K562 (cell line): ENCODE measurements at regions not wholly inside any gene's neighbourhood (a gene's known extent, or its start where the extent isn't known, plus 50 kb on each side); places are given as distances from the start of the nearest gene placed in this dataset.

Experiments used
- ATAC-seq: fragments of 200-7000 bp; cut with Tn5 transposase; 3 replicates; pipeline ENCODE4 v1.9.1; 2020; ENCODE audit warnings: moderate library complexity
- BruUV-seq: library from RNA; stranded (reverse); fragments of 400-500 nt; replicated peaks from 2 replicates; lab custom pipeline; 2021; lab: Mats Ljungman, UMichigan
- CTCF ChIA-PET: fragments of 300-600 bp; formaldehyde crosslinking; extraction: SDS; loops from one replicate; lab custom pipeline; 2021; ENCODE audit warnings: low intra/inter-chr PET ratio; lab: Yijun Ruan, JAX
- POLR2A ChIA-PET: fragments of 300-600, 350-650 bp; sonication (Branson Sonifier 250); formaldehyde crosslinking; extraction: SDS; loops from one replicate; lab custom pipeline; 2021; ENCODE audit warnings: antibody characterized with exemption, inconsistent platforms; lab: Yijun Ruan, JAX
- DNase-seq, 4 experiments: peaks; one replicate each; pipeline versions ENCODE4 v3.0.0 to v3.0.0-alpha.2; 2011 to 2018; ENCODE audit warnings: low spot score in 3 of 4, mixed read lengths in 3 of 4; ENCODE audit errors: extremely low read depth in 1 of 4
- FAIRE-seq: peaks from 2 replicates; lab custom pipeline; 2011; peaks lifted over from hg19 to GRCh38; lab: Jason Lieb, UNC
- H2AFZ ChIP-seq: 2 replicates; pipeline ENCODE4 v1.6.0; 2011; ENCODE audit warnings: low read depth, low read length, control low read depth, inconsistent platforms
- H3K27ac ChIP-seq: fragments of 200-600 bp; 3 replicates; pipeline ENCODE4 v1.8.0; 2011; ENCODE audit warnings: low read depth, mild to moderate bottlenecking, control low read depth, inconsistent platforms, low read length, moderate library complexity, mixed read lengths; ENCODE audit errors: extremely low read depth
- H3K27me3 ChIP-seq, 2 experiments: fragments of 300-600 bp in 1 of 2; 2 replicates in 1 of 2; 3 replicates in 1 of 2; pipeline versions ENCODE4 v1.6.0 to v1.8.0; 2011; ENCODE audit warnings: inconsistent platforms in 2 of 2, low read length in 2 of 2, mild to moderate bottlenecking in 1 of 2, mixed read lengths in 1 of 2, moderate library complexity in 1 of 2; ENCODE audit not compliant: control insufficient read depth in 2 of 2, insufficient read depth in 2 of 2
- H3K36me3 ChIP-seq: fragments of 300-600 bp; 3 replicates; pipeline ENCODE4 v1.8.0; 2011; ENCODE audit warnings: mild to moderate bottlenecking, low read length, inconsistent platforms; ENCODE audit not compliant: control insufficient read depth, insufficient read depth
- H3K4me1 ChIP-seq, 2 experiments: fragments of 200-600 bp in 1 of 2; replicated peaks in 1 of 2; 2 replicates in 1 of 2; 3 replicates in 1 of 2; pipeline versions ENCODE4 v1.5.1 to v1.8.0; 2011; ENCODE audit warnings: inconsistent platforms in 2 of 2, low read length in 2 of 2, mild to moderate bottlenecking in 1 of 2, mixed read lengths in 1 of 2, moderate library complexity in 1 of 2; ENCODE audit not compliant: control insufficient read depth in 2 of 2, insufficient read depth in 2 of 2
- H3K4me2 ChIP-seq: 2 replicates; pipeline ENCODE4 v1.6.1; 2011; ENCODE audit warnings: low read length, control low read depth, inconsistent platforms, mixed read lengths; ENCODE audit not compliant: insufficient read depth
- H3K4me3 ChIP-seq: fragments of 200-600 bp; sonication (generic), shearing (Covaris generic); 2 replicates; pipeline ENCODE4 v1.5.1; 2016; ENCODE audit warnings: control low read depth, inconsistent platforms
- H3K79me2 ChIP-seq: fragments of 200-600 bp; 3 replicates; pipeline ENCODE4 v1.8.0; 2011; ENCODE audit warnings: low read length, inconsistent platforms; ENCODE audit not compliant: control insufficient read depth, insufficient read depth
- H3K9ac ChIP-seq, 2 experiments: 2 replicates each; pipeline versions ENCODE4 v1.6.0 to v1.6.1; 2011; ENCODE audit warnings: low read depth in 2 of 2, low read length in 2 of 2, control low read depth in 1 of 2, inconsistent platforms in 1 of 2, mild to moderate bottlenecking in 1 of 2, mixed read lengths in 1 of 2; ENCODE audit not compliant: insufficient read depth in 1 of 2
- H3K9me1 ChIP-seq: one replicate; pipeline ENCODE4 v1.6.0; 2011; ENCODE audit warnings: inconsistent platforms, mild to moderate bottlenecking, low read length, moderate library complexity; ENCODE audit not compliant: control insufficient read depth, insufficient read depth
- H3K9me3 ChIP-seq: replicated peaks from 2 replicates; pipeline ENCODE4 v1.5.1; 2011; ENCODE audit warnings: low read depth, low read length, inconsistent platforms; ENCODE audit not compliant: control insufficient read depth, insufficient read depth
- H4K20me1 ChIP-seq: replicated peaks from 2 replicates; pipeline ENCODE4 v1.6.1; 2011; ENCODE audit warnings: low read length, inconsistent platforms, mixed read lengths; ENCODE audit not compliant: control insufficient read depth, insufficient read depth
- EP300 ChIP-seq: IDR thresholded peaks from 2 replicates; pipeline ENCODE4 v1.6.1; 2012; ENCODE audit warnings: low read length, improper control_type of control experiment
- HNRNPH1 ChIP-seq: fragments of 200-400 bp; formaldehyde crosslinking; optimal IDR thresholded peaks from 2 replicates; pipeline ENCODE3; 2017; ENCODE audit warnings: low read depth, mild to moderate bottlenecking, low read length, moderate library complexity
- KDM5B ChIP-seq: fragments of 200-600 bp; sonication (generic); IDR thresholded peaks from 2 replicates; pipeline ENCODE4 v1.6.1; 2012; ENCODE audit warnings: low read depth, mild to moderate bottlenecking, moderate library complexity, low read length, control low read depth, inconsistent platforms; ENCODE audit not compliant: insufficient replicate concordance
- PTRF ChIP-seq: fragments of 450-650 bp; IDR thresholded peaks from 2 replicates; pipeline ENCODE4 v1.6.1; 2016; ENCODE audit warnings: mild to moderate bottlenecking, missing genetic modification characterization, missing compliant biosample characterization
- RBM17 ChIP-seq: fragments of 200-400 bp; formaldehyde crosslinking; IDR thresholded peaks from 2 replicates; pipeline ENCODE4 v1.6.1; 2017; ENCODE audit warnings: low read depth, mild to moderate bottlenecking, low read length, borderline replicate concordance
- TOE1 ChIP-seq, 2 experiments: fragments of 450-650 bp in 1 of 2; sonication (generic) in 1 of 2; formaldehyde crosslinking in 1 of 2; IDR thresholded peaks; 2 replicates each; pipeline versions ENCODE4 v1.7.1 to v1.8.0; 2016 to 2022; ENCODE audit warnings: borderline replicate concordance in 2 of 2, mild to moderate bottlenecking in 2 of 2, antibody characterized with exemption in 1 of 2, inconsistent platforms in 1 of 2, low read depth in 1 of 2, missing genetic modification reagents in 1 of 2, moderate library complexity in 1 of 2
- ZNF668 ChIP-seq: fragments of 250-450 bp; sonication (Bioruptor Pico); IDR thresholded peaks from 2 replicates; pipeline ENCODE4 v1.8.0; 2022; ENCODE audit warnings: mild to moderate bottlenecking, inconsistent platforms
- WGBS: fragments of 100-300 bp; shearing (Covaris generic); methylation state at CpG from one replicate; pipeline ENCODE4 v1.1.6; 2016; ENCODE audit warnings: low coverage, mixed read lengths; ENCODE audit not compliant: insufficient coverage; ENCODE audit errors: missing lambda C conversion rate; 5-methylcytosine and 5-hydroxymethylcytosine counted together
- in situ Hi-C: fragments of 300-500 bp; cut with MboI; formaldehyde crosslinking; loops from 4 replicates; pipeline ENCODE4 v1.15.0; 2018; ENCODE audit warnings: inconsistent platforms, mixed read lengths
- intact Hi-C: fragments of 100-400 bp; cut with micrococcal nuclease; formaldehyde crosslinking; loops from 2 replicates; pipeline ENCODE4 v1.14.2; 2022

GRCh38 chr20:56708991-56709390 is 79.9 kb downstream of the TFAP2C start:
- intact Hi-C loops (no loop called here), in situ Hi-C loops (no loop called here)
- ATAC-seq (no peak), DNase-seq (no peak), FAIRE-seq (no peak)
- no peaks in the 10 kb centered on the region for H3K79me2 ChIP-seq
- H3K9me1 ChIP-seq, result no peaks in the 10 kb centered on the region
- H3K4me2 ChIP-seq, result no peak overlapping the region
- H3K4me1 ChIP-seq, result no peaks in the 10 kb centered on the region
- no peak overlapping the region for H2AFZ ChIP-seq
- ChIA-PET CTCF (no interaction called here), POLR2A (interaction anchor here (0.7 kb wide), 1 partner anchor 22 kb away, joined by 3 read pairs; no protein-coding TSS in a partner anchor)
- no TSS peak for BruUV-seq
- TF ChIP-seq RBM17 (no peak), ZNF668 (CRISPR knock-in tag) (no peak), TOE1 (IDR thresholded peaks at IDR 0.05; ENCODE audit: borderline replicate concordance) (no peak), TOE1 (CRISPR knock-in tag; IDR thresholded peaks at IDR 0.05; ENCODE audit: borderline replicate concordance, low read depth) (no peak), EP300 (no peak), PTRF (tag) (no peak), HNRNPH1 (no peak), KDM5B (no peak)
- no peak overlapping the region for H3K4me3 ChIP-seq
- no peaks in the 10 kb centered on the region for H3K9me3 ChIP-seq
- H3K27me3 ChIP-seq, result peaks cover 2 to 39% of the 10 kb centered on the region in 2 experiments; a peak in 4 of 5 replicates
- no peak overlapping the region for H3K9ac ChIP-seq
- H3K36me3 ChIP-seq, result no peaks in the 10 kb centered on the region
- no peak overlapping the region for H3K27ac ChIP-seq
- H4K20me1 ChIP-seq, result no peaks in the 10 kb centered on the region
- WGBS, result 2% methylated on average over 14 of the region's 14 CpGs
